Right cardiac atrium (tissue), 5 donors: ENCODE measurements at regions not wholly inside any gene's neighbourhood (a gene's known extent, or its start where the extent isn't known, plus 50 kb on each side); places are given as distances from the start of the nearest gene placed in this dataset.
A peak's percentile ranks its signal among the peaks of the same experiment; 100 is the strongest.

Experiments
- ATAC-seq, 2 donors: fragments of 200-7000 bp; cut with Tn5 transposase; one replicate each; pipeline versions ENCODE4 v1.8.0 to v1.9.1; 2020; ENCODE audit warnings: moderate library complexity in 2 of 2, mild to moderate bottlenecking in 1 of 2
- DNase-seq, 3 donors: peaks; one replicate each; pipeline ENCODE4 v3.0.0-alpha.2; 2020
- H3K27ac ChIP-seq: one replicate; pipeline ENCODE4 v1.5.1; 2013; ENCODE audit warnings: mild to moderate bottlenecking, low read length, control low read depth, moderate library complexity
- H3K27me3 ChIP-seq: one replicate; pipeline ENCODE4 v1.6.1; 2013; ENCODE audit not compliant: control insufficient read depth, insufficient read depth
- H3K4me1 ChIP-seq: one replicate; pipeline ENCODE4 v1.6.1; 2013; ENCODE audit warnings: low read length; ENCODE audit not compliant: control insufficient read depth, insufficient read depth
- H3K4me3 ChIP-seq: one replicate; pipeline ENCODE4 v1.5.1; 2013; ENCODE audit warnings: low read length, control low read depth
- H3K9me3 ChIP-seq: one replicate; pipeline ENCODE4 v1.6.1; 2013; ENCODE audit warnings: low read length; ENCODE audit not compliant: control insufficient read depth
- WGBS: extraction: QIAGEN DNeasy Blood & Tissue Kit; methylation state at CpG from one replicate; pipeline ENCODE4 v1.1.7; 2013; 5-methylcytosine and 5-hydroxymethylcytosine counted together
- intact Hi-C, 4 donors: fragments of 100-400 bp; cut with DNase I; formaldehyde crosslinking; loops; one replicate each; pipeline versions ENCODE4 v1.11.0 to v1.14.0; 2022 to 2023
- donor health status: healthy with polysubstance abuse.
- donor health status: DM: no; HTN: yes; CAD: no.
- donor health status: DM: no; HTN: no; CAD: no.
- donor health status: DM: no; HTN: yes; CAD: no; lungs with severe emphysema.
- donor health status: DM: yes; HTN: yes; CAD: no.

DNA sequence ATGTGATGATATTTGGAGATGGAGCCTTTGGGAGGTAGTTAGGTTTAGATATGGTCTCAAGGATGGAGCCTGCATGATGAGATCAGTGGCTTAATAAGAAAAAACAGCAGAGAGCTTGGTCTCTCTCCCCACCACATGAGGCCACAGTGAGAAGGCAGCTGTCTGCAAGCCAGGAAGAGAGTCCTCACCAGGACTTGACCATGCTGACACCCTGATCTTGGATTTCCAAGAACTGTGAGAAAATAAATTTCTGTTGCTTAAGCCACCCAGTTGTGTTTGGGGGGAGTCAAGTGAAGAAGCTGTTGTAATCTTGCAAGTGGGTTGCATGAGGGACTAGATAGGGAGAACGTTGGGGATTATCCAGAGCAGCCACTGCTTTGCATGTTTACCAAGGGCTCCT, 62.3 kb upstream of the TNFAIP8L3 start:
- no peaks in the 10 kb centered on the region for H3K9me3 ChIP-seq
- 85% methylated on average over 1 of the region's 1 CpG for WGBS
- no peak for DNase-seq
- H3K27me3 ChIP-seq = no peaks in the 10 kb centered on the region
- intact Hi-C loops = no loop called here
- no peak overlapping the region for H3K4me3 ChIP-seq
- no peaks in the 10 kb centered on the region for H3K4me1 ChIP-seq
- H3K27ac ChIP-seq = no peak overlapping the region
- ATAC-seq = no peak

DNA sequence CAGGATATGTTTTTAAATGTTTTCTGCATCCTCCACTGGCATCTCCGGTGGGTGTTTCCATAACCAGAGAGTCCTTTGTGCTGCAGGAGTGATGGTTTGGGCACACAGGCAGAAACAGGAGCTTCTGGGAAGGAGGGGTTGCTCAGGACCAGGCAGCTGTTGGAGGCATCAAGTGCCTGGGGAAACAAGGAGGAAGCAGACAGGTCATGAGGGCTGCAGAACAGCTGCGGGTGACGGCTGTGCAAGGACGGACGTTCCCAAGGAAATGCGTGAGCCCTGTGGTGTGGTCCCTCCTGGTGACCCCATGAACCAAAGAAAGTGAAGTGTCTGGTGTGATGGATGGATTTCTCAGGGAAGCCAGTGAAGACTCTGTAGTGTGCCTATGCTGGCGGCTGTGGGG, 61.2 kb upstream of the TNFAIP8L3 start:
- ATAC-seq = peak in 1 of 2 donors; percentile 57
- Histone ChIP-seq H3K27ac (no peak overlapping the region), H3K27me3 (no peaks in the 10 kb centered on the region), H3K4me1 (no peaks in the 10 kb centered on the region), H3K9me3 (no peaks in the 10 kb centered on the region), H3K4me3 (no peak overlapping the region)
- 57% methylated on average over 7 of the region's 7 CpGs for WGBS
- no peak for DNase-seq
- intact Hi-C loops = no loop called here

DNA sequence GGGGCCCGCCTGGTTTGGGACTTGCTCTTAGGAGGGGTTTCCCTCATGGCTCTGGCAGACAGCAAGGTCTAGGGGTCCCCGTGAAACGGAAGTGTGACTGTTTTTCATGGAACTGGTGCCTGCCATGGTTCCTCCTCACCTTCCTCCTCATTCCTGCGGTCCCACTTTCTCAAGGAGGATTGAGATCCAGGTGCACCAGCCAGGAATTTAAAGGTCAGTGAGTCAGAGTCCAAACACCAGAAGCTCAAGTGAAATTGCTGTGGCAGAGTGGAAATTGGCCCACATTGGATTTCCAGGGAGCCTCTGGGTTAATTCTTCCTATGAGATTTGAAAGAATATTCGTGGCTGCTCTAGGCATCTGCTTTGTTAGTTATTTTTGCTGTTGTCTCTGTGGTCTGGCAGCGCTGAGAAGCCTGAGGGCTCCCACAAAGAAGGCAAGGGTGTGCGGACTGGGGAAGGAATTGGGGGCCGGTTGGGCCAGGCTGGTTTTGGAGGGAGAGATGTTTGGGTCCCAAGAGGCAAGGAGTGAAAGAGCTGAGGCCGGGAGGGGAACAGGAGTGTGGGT, 60.4 kb upstream of the TNFAIP8L3 start:
- Histone ChIP-seq H3K27me3 (no peaks in the 10 kb centered on the region), H3K4me1 (no peaks in the 10 kb centered on the region), H3K4me3 (no peak overlapping the region), H3K27ac (no peak overlapping the region), H3K9me3 (no peaks in the 10 kb centered on the region)
- 76% methylated on average over 9 of the region's 9 CpGs for WGBS
- DNase-seq = no peak
- ATAC-seq = no peak
- intact Hi-C loops = no loop called here
